NCI-H446 (cell line): ENCODE measurements at regions not wholly inside any gene's neighbourhood (a gene's known extent, or its start where the extent isn't known, plus 50 kb on each side); places are given as distances from the start of the nearest gene placed in this dataset.

Experiments used
- DNase-seq, 2 experiments: peaks; one replicate each; lab custom pipeline; 2025; lab: John Stamatoyannopoulos, UW

DNA sequence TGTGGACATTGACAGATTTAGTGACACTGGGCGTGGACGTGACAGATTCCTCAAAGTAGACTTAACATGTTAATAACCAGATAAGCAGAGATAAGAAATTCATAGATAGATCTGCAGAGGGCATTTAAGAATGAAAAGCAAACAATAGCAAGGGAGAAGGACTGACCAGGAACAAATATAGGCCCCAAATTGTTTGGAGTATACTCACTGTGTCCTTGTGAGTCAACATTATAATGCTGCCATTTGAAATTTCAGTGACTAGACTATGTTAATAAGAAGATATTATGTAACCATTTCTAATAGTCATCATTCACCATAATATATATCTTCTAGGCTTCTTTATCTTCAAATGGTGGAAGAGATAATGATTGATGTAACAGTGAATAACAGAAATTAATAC lies 78.1 kb upstream of the SLC38A11 start:
- no peak for DNase-seq

DNA sequence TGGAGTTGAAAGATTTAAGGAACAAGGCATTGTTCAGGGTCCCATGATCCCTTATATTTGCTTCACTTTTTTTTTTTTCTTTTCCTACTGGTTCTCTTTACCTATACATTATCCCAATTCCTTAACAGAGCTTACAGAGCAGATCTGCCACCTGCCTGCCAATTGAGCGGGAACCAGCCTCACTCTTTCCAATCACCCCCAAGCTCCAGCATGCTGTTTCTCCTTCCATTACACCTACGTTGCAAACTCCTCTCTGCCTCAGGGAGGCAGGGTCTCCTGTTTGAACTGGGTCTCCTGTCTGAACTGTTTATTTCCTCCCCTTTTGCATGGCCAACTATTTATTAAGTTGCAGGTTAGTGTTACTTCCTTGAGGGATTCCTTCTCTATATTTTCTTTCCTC lies 77.2 kb upstream of the SLC38A11 start:
- no peak for DNase-seq

DNA sequence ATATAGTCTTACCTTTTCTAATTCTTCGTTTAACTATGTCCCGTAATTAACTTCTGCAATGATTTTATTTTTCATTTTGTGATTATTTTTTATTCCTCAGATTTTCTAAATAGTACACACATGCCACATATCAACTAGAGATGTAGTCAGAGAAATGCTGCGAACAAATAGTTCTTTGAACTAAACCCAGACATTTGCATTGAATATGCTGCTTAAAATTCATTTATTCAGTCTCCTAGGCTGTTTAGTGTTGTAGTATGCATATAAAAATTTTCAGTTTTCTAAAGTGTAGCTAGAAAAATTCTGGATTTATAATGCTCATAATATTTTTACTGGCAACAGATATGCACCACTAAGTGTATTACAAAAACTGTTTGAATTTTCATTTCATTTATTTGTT lies 68.9 kb upstream of the SLC38A11 start:
- no peak for DNase-seq

DNA sequence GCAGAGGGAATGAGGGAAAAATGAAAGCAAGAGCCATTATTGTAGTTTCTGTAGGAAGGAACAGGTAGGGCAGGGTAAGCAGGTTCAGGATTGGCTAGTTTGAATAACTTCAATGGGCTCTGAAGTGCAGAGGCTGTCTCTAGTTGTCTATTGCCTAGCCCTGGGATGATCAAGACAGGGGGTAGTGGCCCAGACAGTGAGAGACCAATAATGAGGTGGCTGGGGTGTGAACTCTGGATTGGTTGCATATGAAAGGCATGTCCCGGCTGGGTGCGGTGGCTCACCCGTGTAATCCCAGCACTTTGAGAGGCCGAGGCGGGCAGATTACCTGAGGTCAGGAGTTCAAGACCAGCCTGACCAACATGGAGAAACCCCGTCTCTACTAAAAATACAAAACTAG lies 67.5 kb upstream of the SLC38A11 start:
- no peak for DNase-seq

DNA sequence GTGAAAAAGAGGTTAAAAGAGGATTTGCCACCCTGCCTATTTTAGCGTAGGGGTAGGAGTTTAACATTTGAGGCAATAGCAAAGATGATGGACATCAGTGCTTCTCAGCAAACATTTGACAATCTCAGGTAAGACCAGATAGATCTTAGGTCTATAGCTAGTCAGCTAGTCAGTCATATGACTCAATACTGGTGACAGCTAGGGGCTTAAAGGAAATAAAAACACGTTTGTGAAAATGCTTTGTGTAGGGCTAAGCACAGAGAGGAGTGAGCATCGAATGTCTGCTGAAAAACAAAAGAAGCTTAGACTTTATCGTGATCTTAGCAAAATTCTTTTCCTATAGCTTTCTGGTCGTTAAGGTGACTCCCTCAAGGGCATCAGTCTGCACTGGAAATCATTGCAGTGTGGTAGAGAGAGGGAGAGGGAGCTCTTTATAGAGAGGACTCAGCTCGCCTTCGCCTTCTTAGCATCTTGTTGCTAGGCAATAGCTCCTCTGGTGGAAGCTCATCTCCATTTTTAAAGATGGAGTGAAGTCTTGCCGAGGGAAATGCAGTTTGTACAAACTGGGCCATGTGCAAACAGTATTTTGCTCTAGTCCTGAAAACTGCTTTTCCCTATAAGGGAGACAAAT lies 62.8 kb upstream of the SLC38A11 start:
- no peak for DNase-seq

DNA sequence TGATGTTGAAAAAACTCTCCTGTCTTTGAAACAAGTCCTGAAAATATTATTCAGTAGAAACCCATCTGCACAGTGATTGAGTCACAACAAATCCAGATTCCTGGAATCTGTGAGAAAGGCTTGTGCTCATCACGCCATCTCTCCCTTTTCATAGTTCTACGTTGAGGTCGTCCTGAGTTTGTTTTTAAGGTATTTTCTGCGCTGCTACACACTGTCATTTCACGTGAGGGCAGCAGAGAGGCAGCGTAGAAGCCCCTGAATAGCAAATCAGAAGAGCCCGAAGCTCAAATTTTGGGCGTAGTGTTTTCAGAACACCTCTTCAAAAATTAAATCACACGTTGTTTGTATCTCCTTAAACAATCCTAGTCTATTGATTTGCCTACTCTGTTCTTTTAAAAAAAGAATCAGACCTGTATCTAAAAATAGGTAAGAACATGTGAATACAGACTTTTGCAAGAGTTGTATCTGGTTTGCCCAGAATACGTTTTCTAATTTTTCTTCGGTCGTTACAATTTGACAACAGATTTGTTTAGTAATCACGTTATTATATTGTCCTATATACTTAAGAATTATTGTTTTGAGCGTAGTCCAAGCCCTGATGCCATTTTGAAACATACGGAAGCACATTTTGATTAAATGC lies 61.6 kb upstream of the SLC38A11 start:
- DNase-seq: peak; percentile 19 to 57

DNA sequence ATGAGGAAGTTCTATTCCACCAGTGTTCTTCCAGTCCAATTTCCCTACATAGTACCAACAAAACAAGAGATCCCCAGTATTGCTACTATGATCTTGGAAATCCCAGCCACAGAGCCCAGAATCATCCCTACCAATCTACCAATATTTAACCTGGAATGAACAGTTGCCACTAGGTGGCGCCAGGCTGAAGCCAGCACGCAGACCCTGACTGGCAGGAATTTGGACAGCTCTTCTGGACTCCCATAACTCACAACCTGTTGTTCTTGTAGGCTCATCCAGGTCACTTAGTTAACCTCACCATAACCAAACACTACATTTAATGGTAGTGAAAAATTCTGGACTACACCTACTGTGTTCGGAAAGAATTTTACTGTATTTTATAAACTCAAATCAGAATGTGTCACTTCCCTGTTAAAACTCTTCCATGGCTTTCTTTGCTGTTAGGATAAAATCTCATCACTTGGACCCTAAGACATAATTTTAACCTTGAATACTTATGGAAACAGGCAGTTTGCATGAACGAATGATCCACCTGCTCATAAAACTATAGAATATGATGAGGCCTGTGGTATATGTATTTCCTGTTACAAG lies 59.8 kb upstream of the SLC38A11 start:
- peak; percentile 44 to 74 for DNase-seq

DNA sequence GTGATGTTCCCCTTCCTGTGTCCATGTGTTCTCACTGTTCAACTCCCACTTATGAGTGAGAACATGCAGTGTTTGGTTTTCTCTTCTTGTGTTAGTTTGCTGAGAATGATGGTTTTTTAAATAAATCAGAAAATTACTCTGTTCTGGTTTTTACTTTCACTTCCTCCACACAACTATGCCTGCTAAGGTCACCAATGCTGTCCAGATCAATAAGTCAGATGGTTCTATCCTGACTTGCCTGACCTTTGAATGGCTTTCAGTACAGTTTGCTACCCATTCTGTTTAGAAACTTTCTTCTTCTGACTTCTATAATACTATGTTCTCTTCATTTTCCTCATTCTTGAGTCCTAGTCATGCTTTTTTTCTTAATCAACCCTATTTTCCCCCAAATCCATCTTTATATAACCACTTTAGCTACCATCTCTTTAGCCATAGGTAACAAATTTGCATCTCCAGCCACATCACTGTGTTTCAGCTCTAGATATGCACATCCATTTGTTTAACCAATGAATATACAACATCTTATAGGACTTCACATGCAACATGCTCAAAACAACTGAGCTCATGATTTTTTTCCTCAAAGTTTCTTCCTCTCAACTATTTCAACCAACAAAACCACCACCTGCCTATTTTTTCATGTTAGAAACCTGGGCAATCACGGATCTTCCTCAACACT lies 58.8 kb upstream of the SLC38A11 start:
- no peak for DNase-seq

DNA sequence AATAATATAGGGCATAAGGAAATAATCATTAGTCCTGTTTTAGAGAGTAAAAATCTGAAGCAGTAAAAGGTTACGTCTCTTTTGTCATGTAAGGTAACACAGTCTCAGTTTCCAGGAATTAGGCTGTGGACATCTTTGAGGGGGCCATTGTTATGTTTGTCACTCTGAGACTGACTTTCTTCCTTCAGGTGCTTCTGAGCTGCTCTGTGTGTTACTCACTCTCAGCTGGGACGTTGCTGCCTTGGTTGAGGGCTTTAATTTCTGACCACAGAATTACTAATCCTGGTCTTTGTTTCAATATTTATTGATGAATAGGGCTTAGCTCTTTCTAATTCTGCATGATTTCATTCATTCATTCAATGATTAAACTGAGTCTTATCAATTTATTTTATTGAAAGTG lies 55.9 kb upstream of the SLC38A11 start:
- no peak for DNase-seq

DNA sequence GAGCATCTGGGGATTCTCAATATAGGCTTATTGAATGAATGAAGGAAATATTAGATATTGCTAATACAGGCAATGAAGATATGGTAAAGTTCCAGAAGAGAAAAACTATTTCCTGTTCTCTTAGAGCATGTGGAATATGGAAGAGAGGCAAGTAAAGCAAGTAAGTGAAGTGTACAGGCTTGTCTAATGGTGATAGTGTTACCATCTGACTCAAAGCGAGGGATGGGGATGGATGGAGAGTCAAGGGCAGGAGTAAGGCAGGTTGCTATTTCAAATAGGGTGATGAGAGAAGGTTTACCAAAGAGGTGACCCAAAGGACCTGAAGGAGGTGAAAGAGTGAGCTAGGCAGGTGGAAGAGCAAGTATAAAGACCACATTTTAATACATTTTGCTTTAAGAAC lies 55.2 kb upstream of the SLC38A11 start:
- no peak for DNase-seq

DNA sequence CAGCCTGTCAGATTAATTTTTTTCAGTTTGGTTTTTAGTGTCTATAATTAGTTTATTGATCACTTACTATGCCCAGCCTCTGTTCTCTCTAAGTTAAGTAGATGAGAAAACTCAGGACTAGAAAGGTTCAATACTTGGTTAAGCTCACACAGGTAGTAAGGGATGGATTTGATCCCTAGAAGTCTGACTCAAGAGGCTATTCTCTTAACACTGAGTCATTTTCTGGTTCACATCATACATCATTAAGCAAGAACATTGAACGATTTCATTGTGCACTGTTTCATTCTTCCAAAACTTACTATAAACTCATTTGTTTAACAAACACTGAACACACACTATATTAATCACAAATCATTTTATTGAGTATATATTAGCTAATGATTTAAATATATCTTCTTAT lies 54.1 kb upstream of the SLC38A11 start:
- no peak for DNase-seq

DNA sequence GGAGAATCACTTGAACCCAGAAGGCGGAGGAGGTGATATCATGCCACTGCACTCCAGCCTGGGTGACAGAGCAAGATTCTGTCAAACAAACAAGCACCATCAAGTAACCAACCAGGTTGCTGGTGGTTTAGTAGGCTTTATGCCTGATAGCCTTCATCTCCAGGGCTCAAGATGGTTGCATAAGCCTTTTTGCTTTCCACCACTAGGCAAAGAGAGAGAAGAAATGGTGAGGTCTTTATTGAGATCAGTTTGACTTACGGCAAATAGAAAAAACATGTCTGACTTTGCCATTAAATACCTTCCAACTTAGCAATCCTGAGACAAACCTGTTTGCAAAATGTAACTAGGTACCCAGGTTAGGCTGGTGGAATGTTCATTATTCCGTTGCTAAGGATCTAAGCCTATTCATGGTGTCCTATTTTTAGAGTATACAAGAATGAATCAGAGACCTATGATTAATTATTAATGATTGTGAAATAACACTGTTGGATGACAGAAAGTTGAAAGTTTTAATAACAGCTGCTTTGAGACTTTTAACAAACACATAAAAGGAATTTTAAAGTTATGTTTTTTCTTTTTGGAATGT lies 53.5 kb upstream of the SLC38A11 start:
- DNase-seq: no peak

DNA sequence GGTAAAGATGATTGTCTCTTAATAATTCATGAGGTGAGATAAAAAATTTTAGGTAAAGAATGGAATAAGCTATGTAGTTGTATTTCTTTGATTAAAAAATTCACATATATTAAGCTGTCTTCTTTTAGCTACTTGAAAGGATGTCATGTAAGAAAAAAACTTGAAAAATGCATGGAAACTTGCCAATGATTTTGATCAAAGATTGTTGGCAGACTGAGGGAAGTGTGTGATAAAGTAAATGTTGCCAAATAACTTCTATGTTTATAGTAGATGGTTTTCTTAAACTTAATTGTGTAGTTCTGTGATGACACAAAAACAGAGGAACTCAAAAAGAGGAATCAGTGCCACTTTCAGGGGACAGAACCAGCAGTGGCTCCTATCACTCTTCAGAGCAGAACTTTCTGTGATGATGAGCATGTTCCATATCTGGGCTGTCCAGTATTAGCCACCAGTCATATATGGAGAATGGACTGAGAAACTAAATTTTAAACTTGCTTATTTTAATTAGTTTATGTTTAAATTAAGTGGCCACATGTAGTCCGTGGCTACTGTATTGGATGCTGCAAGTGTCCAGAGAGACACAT lies 51.9 kb upstream of the SLC38A11 start:
- peak in 1 of 2 experiments; percentile 23 for DNase-seq
